IMR-90 (cell line): ENCODE measurements at regions not wholly inside any gene's neighbourhood (a gene's known extent, or its start where the extent isn't known, plus 50 kb on each side); places are given as distances from the start of the nearest gene placed in this dataset.

Experiments
- ATAC-seq: fragments of 200-7000 bp; cut with Tn5 transposase; 2 replicates; pipeline ENCODE4 v1.9.1; 2020; ENCODE audit warnings: low read depth, mild to moderate bottlenecking, moderate library complexity
- BruUV-seq: library from RNA; stranded (reverse); fragments of 400-500 nt; replicated peaks from 2 replicates; lab custom pipeline; 2021; lab: Mats Ljungman, UMichigan
- CTCF ChIA-PET: fragments of 300-600 bp; formaldehyde crosslinking; extraction: SDS; loops from one replicate; lab custom pipeline; 2021; ENCODE audit warnings: antibody characterized with exemption; lab: Yijun Ruan, JAX
- POLR2A ChIA-PET: fragments of 300-600 bp; sonication (Branson Sonifier 250); formaldehyde crosslinking; loops from one replicate; lab custom pipeline; 2022; ENCODE audit warnings: antibody characterized with exemption; ENCODE audit not compliant: unreplicated experiment; lab: Charles Lee
- DNase-seq: peaks from one replicate; pipeline ENCODE4 v3.0.0; 2013
- H2AFZ ChIP-seq: replicated peaks from 2 replicates; pipeline ENCODE3; 2013; ENCODE audit warnings: low read length, mild to moderate bottlenecking; ENCODE audit not compliant: poor library complexity
- H2AK5ac ChIP-seq: 2 replicates; pipeline ENCODE4 v1.6.1; 2013; ENCODE audit warnings: low read depth, low read length, inconsistent platforms
- H2AK9ac ChIP-seq: replicated peaks from 2 replicates; pipeline ENCODE3; 2013; ENCODE audit warnings: mild to moderate bottlenecking, low read depth, low read length, moderate library complexity; ENCODE audit not compliant: poor library complexity
- H2BK120ac ChIP-seq: 2 replicates; pipeline ENCODE4 v1.6.1; 2013; ENCODE audit warnings: low read depth, low read length, inconsistent platforms
- H2BK15ac ChIP-seq: 3 replicates; pipeline ENCODE4 v1.6.1; 2013; ENCODE audit warnings: low read depth, low read length, inconsistent platforms
- H2BK20ac ChIP-seq: 2 replicates; pipeline ENCODE4 v1.6.1; 2013; ENCODE audit warnings: low read depth, mild to moderate bottlenecking, inconsistent platforms, low read length, moderate library complexity
- H2BK5ac ChIP-seq: 2 replicates; pipeline ENCODE4 v1.6.1; 2013; ENCODE audit warnings: mild to moderate bottlenecking, low read depth, low read length, inconsistent platforms; ENCODE audit not compliant: poor library complexity, severe bottlenecking
- H3K14ac ChIP-seq: replicated peaks from 2 replicates; pipeline ENCODE4 v1.6.1; 2013; ENCODE audit warnings: low read depth, low read length, inconsistent platforms
- H3K18ac ChIP-seq: 2 replicates; pipeline ENCODE4 v1.6.1; 2013; ENCODE audit warnings: low read depth, low read length, control low read depth
- H3K23ac ChIP-seq: 2 replicates; pipeline ENCODE4 v1.6.1; 2013; ENCODE audit warnings: low read depth, low read length, inconsistent platforms
- H3K27ac ChIP-seq: 2 replicates; pipeline ENCODE4 v1.5.1; 2013; ENCODE audit warnings: mild to moderate bottlenecking, control low read depth, low read length; ENCODE audit not compliant: insufficient read depth
- H3K27me3 ChIP-seq: 2 replicates; pipeline ENCODE4 v1.6.1; 2013; ENCODE audit warnings: low read length; ENCODE audit not compliant: control insufficient read depth, insufficient read depth
- H3K36me3 ChIP-seq: 2 replicates; pipeline ENCODE4 v1.6.1; 2013; ENCODE audit warnings: low read length, mixed read lengths; ENCODE audit not compliant: control insufficient read depth, insufficient read depth
- H3K4ac ChIP-seq: 2 replicates; pipeline ENCODE4 v1.6.1; 2013; ENCODE audit warnings: low read depth, low read length, inconsistent platforms
- H3K4me1 ChIP-seq: 2 replicates; pipeline ENCODE4 v1.6.1; 2013; ENCODE audit warnings: low read length, mixed read lengths; ENCODE audit not compliant: control insufficient read depth, insufficient read depth
- H3K4me2 ChIP-seq: 2 replicates; pipeline ENCODE4 v1.6.1; 2013; ENCODE audit warnings: low read depth, mild to moderate bottlenecking, control low read depth, low read length, moderate library complexity
- H3K4me3 ChIP-seq: 2 replicates; pipeline ENCODE4 v1.5.1; 2013; ENCODE audit warnings: low read depth, mild to moderate bottlenecking, control low read depth, low read length, moderate library complexity; ENCODE audit not compliant: insufficient read depth
- H3K56ac ChIP-seq: 2 replicates; pipeline ENCODE4 v1.6.1; 2013; ENCODE audit warnings: low read length, inconsistent platforms; ENCODE audit not compliant: insufficient read depth; ENCODE audit errors: extremely low read depth
- H3K79me1 ChIP-seq, 2 experiments: 2 replicates each; pipeline ENCODE4 v1.6.1; 2013; ENCODE audit warnings: low read length in 2 of 2, inconsistent platforms in 1 of 2, low read depth in 1 of 2
- H3K9ac ChIP-seq: 2 replicates; pipeline ENCODE4 v1.6.1; 2013; ENCODE audit warnings: low read depth, low read length, control low read depth
- H3K9me1 ChIP-seq: 2 replicates; pipeline ENCODE4 v1.6.1; 2013; ENCODE audit warnings: low read length, inconsistent platforms; ENCODE audit not compliant: insufficient read depth
- H3K9me3 ChIP-seq: 2 replicates; pipeline ENCODE4 v1.6.1; 2013; ENCODE audit warnings: low read length; ENCODE audit not compliant: control insufficient read depth, insufficient read depth
- H4K20me1 ChIP-seq: 2 replicates; pipeline ENCODE4 v1.6.1; 2013; ENCODE audit warnings: low read length, inconsistent platforms; ENCODE audit not compliant: insufficient read depth
- H4K5ac ChIP-seq: 2 replicates; pipeline ENCODE4 v1.6.1; 2013; ENCODE audit warnings: mild to moderate bottlenecking, low read depth, low read length, control low read depth
- H4K8ac ChIP-seq, 2 experiments: 2 replicates each; pipeline ENCODE4 v1.6.1; 2013; ENCODE audit warnings: low read depth in 2 of 2, low read length in 2 of 2, control low read depth in 1 of 2, inconsistent platforms in 1 of 2
- H4K91ac ChIP-seq: 2 replicates; pipeline ENCODE4 v1.6.1; 2013; ENCODE audit warnings: low read depth, low read length, inconsistent platforms; ENCODE audit not compliant: insufficient read depth
- CEBPB ChIP-seq: IDR thresholded peaks from 2 replicates; pipeline ENCODE4 v1.6.1; 2012; ENCODE audit warnings: low read depth, low read length, improper control_type of control experiment
- CHD1 ChIP-seq: IDR thresholded peaks from 2 replicates; pipeline ENCODE4 v1.6.1; 2012; ENCODE audit warnings: low read depth, low read length, improper control_type of control experiment
- ELK1 ChIP-seq: fragments of 150-350 bp; IDR thresholded peaks from 2 replicates; pipeline ENCODE4 v1.6.1; 2016; ENCODE audit warnings: low read depth, mild to moderate bottlenecking, low read length, moderate library complexity, borderline replicate concordance
- MAFK ChIP-seq: IDR thresholded peaks from 2 replicates; pipeline ENCODE4 v1.6.1; 2012; ENCODE audit warnings: low read depth, low read length, improper control_type of control experiment
- MXI1 ChIP-seq: IDR thresholded peaks from 2 replicates; pipeline ENCODE4 v1.6.1; 2012; ENCODE audit warnings: low read depth, mild to moderate bottlenecking, low read length, moderate library complexity, borderline replicate concordance
- NFE2L2 ChIP-seq: fragments of 150-350 bp; IDR thresholded peaks from 2 replicates; pipeline ENCODE4 v1.6.1; 2016; ENCODE audit warnings: low read depth, mild to moderate bottlenecking, low read length
- RAD21 ChIP-seq: IDR thresholded peaks from 2 replicates; pipeline ENCODE4 v1.6.1; 2012; ENCODE audit warnings: low read length, improper control_type of control experiment
- RFX5 ChIP-seq: IDR thresholded peaks from 2 replicates; pipeline ENCODE4 v1.8.0; 2012; ENCODE audit warnings: low read depth, mild to moderate bottlenecking, low read length, moderate library complexity
- SMC3 ChIP-seq: fragments of 150-350 bp; IDR thresholded peaks from 2 replicates; pipeline ENCODE4 v1.6.1; 2016; ENCODE audit warnings: low read depth, mild to moderate bottlenecking, antibody characterized with exemption, low read length, moderate library complexity
- WGBS, 2 experiments: methylation state at CpG; one replicate each; pipeline versions ENCODE4 v1.1.5 to v1.1.7; 2013; ENCODE audit warnings: missing lambda C conversion rate in 2 of 2; ENCODE audit not compliant: insufficient read length in 1 of 2; ENCODE audit errors: extremely low coverage in 2 of 2; 5-methylcytosine and 5-hydroxymethylcytosine counted together
- dilution Hi-C: fragments of 300-500 bp; cut with HindIII; formaldehyde crosslinking; loops from one replicate; pipeline ENCODE4 v1.14.3; 2018; ENCODE audit warnings: low sequenced_read_pairs; ENCODE audit not compliant: unreplicated experiment
- in situ Hi-C: fragments of 300-500 bp; cut with MboI; formaldehyde crosslinking; loops from 3 replicates; pipeline ENCODE4 v1.14.3; 2019; ENCODE audit warnings: low sequenced_read_pairs, inconsistent platforms, mixed read lengths
- intact Hi-C: fragments of 100-400 bp; cut with micrococcal nuclease; formaldehyde crosslinking; loops from 2 replicates; pipeline ENCODE4 v1.10.0; 2022

GRCh38 chr6:130694606-130695005 is 132.6 kb upstream of the SMLR1 start:
- no peak overlapping the region for H2BK120ac ChIP-seq
- ChIA-PET POLR2A (no interaction called here), CTCF (no interaction called here)
- no peaks in the 10 kb centered on the region for H3K27me3 ChIP-seq
- no peak overlapping the region for H3K56ac ChIP-seq
- ATAC-seq = no peak
- no peak overlapping the region for H3K4me2 ChIP-seq
- H3K9me1 ChIP-seq = no peaks in the 10 kb centered on the region
- no peak overlapping the region for H2BK15ac ChIP-seq
- no CpG with 5 or more reads among the region's 4 CpGs for WGBS, 2 experiments
- H3K4ac ChIP-seq = no peak overlapping the region
- H3K9me3 ChIP-seq = no peaks in the 10 kb centered on the region
- H4K8ac ChIP-seq = no peak overlapping the region
- no peak overlapping the region for H3K23ac ChIP-seq
- no peak overlapping the region for H2BK5ac ChIP-seq
- H3K4me3 ChIP-seq = no peak overlapping the region
- no peak overlapping the region for H2AFZ ChIP-seq
- in situ Hi-C loops (loop anchor here (10.0 kb wide), 1 partner anchor 330 kb away; the partner anchor contains the start of gene TMEM200A), intact Hi-C loops (loop anchor here (10.0 kb wide), 1 partner anchor 400 kb away; no protein-coding TSS in a partner anchor), dilution Hi-C loops (no loop called here)
- H3K14ac ChIP-seq = no peak overlapping the region
- no peak overlapping the region for H3K9ac ChIP-seq
- H3K36me3 ChIP-seq = no peaks in the 10 kb centered on the region
- BruUV-seq = no TSS peak
- H4K20me1 ChIP-seq = no peaks in the 10 kb centered on the region
- H3K4me1 ChIP-seq = no peaks in the 10 kb centered on the region; the same call in 1 of the 2 replicates
- no peak overlapping the region for H2BK20ac ChIP-seq
- H4K5ac ChIP-seq = no peak overlapping the region
- H4K91ac ChIP-seq = no peak overlapping the region
- H3K18ac ChIP-seq = no peak overlapping the region; the same call in 1 of the 2 replicates
- H3K79me1 ChIP-seq = no peaks in the 10 kb centered on the region
- TF ChIP-seq CEBPB (no peak), CHD1 (no peak), NFE2L2 (no peak), MAFK (no peak), SMC3 (no peak), MXI1 (no peak), ELK1 (no peak), RAD21 (no peak), RFX5 (no peak)
- peak; percentile 27 for DNase-seq
- H2AK5ac ChIP-seq = no peak overlapping the region
- no peak overlapping the region for H3K27ac ChIP-seq
- H2AK9ac ChIP-seq = no peak overlapping the region
